ENCODE measurements at regions not wholly inside any gene's neighbourhood (a gene's known extent, or its start where the extent isn't known, plus 50 kb on each side); places are given as distances from the start of the nearest gene placed in this dataset.

GRCh38 chr11:121996574-121996973, 119.4 kb downstream of the BLID start:
- Histone ChIP-seq H3K9ac (ENCODE audit: low read length) (no peak overlapping the region), H3K9me2 (ENCODE audit: insufficient read depth) (no peaks in the 10 kb centered on the region), H3K79me2 (ENCODE audit: insufficient read depth, low read length) (peaks cover 8% of the 10 kb centered on the region; the same call in 1 of the 2 replicates), H2AFZ (ENCODE audit: low read depth, low read length, poor library complexity, severe bottlenecking) (no peak overlapping the region), H3K9me3 (ENCODE audit: control insufficient read depth in 1 of 2, insufficient read depth in 1 of 2, low read depth in 1 of 2, low read length in 2 of 2) (no peaks in the 10 kb centered on the region), H3K4me1 (ENCODE audit: control insufficient read depth in 1 of 2, insufficient read depth in 2 of 2, low read length in 2 of 2) (no peaks in the 10 kb centered on the region), H3K4me2 (ENCODE audit: low read length) (no peak overlapping the region), H3K27ac (ENCODE audit: low read depth, low read length) (no peak overlapping the region), H3K27me3 (ENCODE audit: insufficient read depth, low read length) (no peaks in the 10 kb centered on the region), H3K4me3 (replicated peaks in 1 of 2; ENCODE audit: low read depth in 1 of 2, low read length in 2 of 2) (no peak overlapping the region), H4K20me1 (ENCODE audit: insufficient read depth) (no peaks in the 10 kb centered on the region), H3K36me3 (ENCODE audit: control insufficient read depth in 1 of 2, insufficient read depth in 2 of 2, low read length in 2 of 2) (no peaks in the 10 kb centered on the region)
- intact Hi-C loops (cut with micrococcal nuclease): no loop called here
- BruUV-seq (replicated peaks): no TSS peak
- ATAC-seq (no peak), DNase-seq (ENCODE audit: low read depth, low spot score) (no peak)
- ChIA-PET CTCF (no interaction called here), POLR2A (no interaction called here), RAD21 (ENCODE audit: low non-redundant PET in 1 of 2, low total read pairs in 2 of 2, uncharacterized antibody in 2 of 2, unreplicated experiment in 2 of 2) (no interaction called here)
- TF ChIP-seq RAD21 (IDR thresholded peaks at IDR 0.05; ENCODE audit: low read depth): no peak
- no peak for TF ChIP-seq CEBPB (IDR thresholded peaks at IDR 0.05; ENCODE audit: low read depth)
- TF ChIP-seq ATF3 (IDR thresholded peaks at IDR 0.05): no peak
- no peak for TF ChIP-seq SRF (IDR thresholded peaks at IDR 0.05; ENCODE audit: low read depth)
- no peak for TF ChIP-seq CTCF (IDR thresholded peaks at IDR 0.05 in 2 of 3, conservative IDR thresholded peaks at IDR 0.05 in 1 of 3; ENCODE audit: borderline replicate concordance in 1 of 3, insufficient read depth in 1 of 3, low read depth in 2 of 3, low read length in 2 of 3)

GRCh38 chr11:121983901-121984300, 132.1 kb downstream of the BLID start:
- H4K20me1 ChIP-seq (ENCODE audit: insufficient read depth): no peaks in the 10 kb centered on the region
- no peak overlapping the region for H3K27ac ChIP-seq (ENCODE audit: low read depth, low read length)
- ATAC-seq (no peak), DNase-seq (ENCODE audit: low read depth, low spot score) (no peak)
- H3K9me2 ChIP-seq (ENCODE audit: insufficient read depth): no peaks in the 10 kb centered on the region
- no peaks in the 10 kb centered on the region for H3K9me3 ChIP-seq (ENCODE audit: control insufficient read depth in 1 of 2, insufficient read depth in 1 of 2, low read depth in 1 of 2, low read length in 2 of 2)
- TF ChIP-seq MAX (IDR thresholded peaks at IDR 0.05) (no peak), CBX3 (IDR thresholded peaks at IDR 0.05; ENCODE audit: low read depth) (no peak), YY1 (IDR thresholded peaks at IDR 0.05; ENCODE audit: extremely low read depth, insufficient replicate concordance, low read depth, low read length) (no peak), EZH2phosphoT487 (IDR thresholded peaks at IDR 0.05; ENCODE audit: borderline replicate concordance) (no peak), REST (IDR thresholded peaks at IDR 0.05; ENCODE audit: low read depth) (no peak), EZH2 (IDR thresholded peaks at IDR 0.05) (no peak), POLR2AphosphoS5 (IDR thresholded peaks at IDR 0.05; ENCODE audit: low read depth, low read length) (no peak)
- intact Hi-C loops (cut with micrococcal nuclease): no loop called here
- H3K9ac ChIP-seq (ENCODE audit: low read length): no peak overlapping the region
- no peak overlapping the region for H2AFZ ChIP-seq (ENCODE audit: low read depth, low read length, poor library complexity, severe bottlenecking)
- RAD21 ChIA-PET (ENCODE audit: low non-redundant PET in 1 of 2, low total read pairs in 2 of 2, uncharacterized antibody in 2 of 2, unreplicated experiment in 2 of 2): no interaction called here
- no TSS peak for BruUV-seq (replicated peaks)
- CTCF ChIA-PET: no interaction called here
- 0 out of 2 replicates have a peak, but pooled peaks cover 3% of the 10 kb centered on the region for H3K79me2 ChIP-seq (ENCODE audit: insufficient read depth, low read length)
- H3K4me3 ChIP-seq (replicated peaks in 1 of 2; ENCODE audit: low read depth in 1 of 2, low read length in 2 of 2): no peak overlapping the region
- no peaks in the 10 kb centered on the region for H3K27me3 ChIP-seq (ENCODE audit: insufficient read depth, low read length)
- POLR2A ChIA-PET: no interaction called here
- peaks cover 0 to 6% of the 10 kb centered on the region in 2 experiments; a peak in 1 of 4 replicates for H3K36me3 ChIP-seq (ENCODE audit: control insufficient read depth in 1 of 2, insufficient read depth in 2 of 2, low read length in 2 of 2)
- H3K4me1 ChIP-seq (ENCODE audit: control insufficient read depth in 1 of 2, insufficient read depth in 2 of 2, low read length in 2 of 2): no peaks in the 10 kb centered on the region
- no peak overlapping the region for H3K4me2 ChIP-seq (ENCODE audit: low read length)

Measured in HCT116 (cell line).